B cell (primary cell): ENCODE measurements at regions not wholly inside any gene's neighbourhood (a gene's known extent, or its start where the extent isn't known, plus 50 kb on each side); places are given as distances from the start of the nearest gene placed in this dataset.

ENCODE experiments used
- ATAC-seq: fragments of 200-7000 bp; cut with Tn5 transposase; one replicate; pipeline ENCODE4 v1.10.0; 2021; ENCODE audit warnings: low read depth, mild to moderate bottlenecking, moderate number of reproducible peaks, moderate library complexity
- CTCF ChIA-PET: fragments of 350-600 bp; sonication (Branson Sonifier 250); formaldehyde crosslinking; loops from one replicate; lab custom pipeline; 2021; ENCODE audit warnings: antibody characterized with exemption, inconsistent platforms; lab: Charles Lee
- POLR2A ChIA-PET: fragments of 350-600 bp; sonication (Branson Sonifier 250); formaldehyde crosslinking; loops from one replicate; lab custom pipeline; 2021; ENCODE audit warnings: antibody characterized with exemption; lab: Charles Lee
- DNase-seq: peaks from one replicate; pipeline ENCODE4 v3.0.0; 2013
- H2AFZ ChIP-seq: 2 replicates; pipeline ENCODE4 v1.6.1; 2012; ENCODE audit warnings: mild to moderate bottlenecking, low read depth, low read length; ENCODE audit not compliant: insufficient read depth, poor library complexity, severe bottlenecking
- H3K27ac ChIP-seq, 2 donors: 1 replicate in 1 of 2; 2 replicates in 1 of 2; pipeline ENCODE4 v1.5.1; 2012 to 2013; ENCODE audit warnings: low read length in 2 of 2, mild to moderate bottlenecking in 2 of 2, moderate library complexity in 1 of 2
- H3K27me3 ChIP-seq, 4 experiments: fragments of 200-600 bp in 1 of 4; sonication (generic) in 1 of 4; replicated peaks in 1 of 4; 1 replicate in 2 of 4; 2 replicates in 2 of 4; pipeline versions ENCODE4 v1.6.1 to v1.7.0; 2013 to 2016; ENCODE audit warnings: low read length in 3 of 4, mild to moderate bottlenecking in 2 of 4, mixed read lengths in 1 of 4, moderate library complexity in 1 of 4; ENCODE audit not compliant: insufficient read depth in 4 of 4, control insufficient read depth in 3 of 4; ENCODE audit errors: control extremely low read depth in 1 of 4
- H3K36me3 ChIP-seq, 2 experiments: replicated peaks in 1 of 2; 1 replicate in 1 of 2; 2 replicates in 1 of 2; pipeline versions ENCODE4 v1.6.1 to v1.7.1; 2013; ENCODE audit warnings: low read length in 1 of 2; ENCODE audit not compliant: insufficient read depth in 2 of 2, control insufficient read depth in 1 of 2; ENCODE audit errors: control extremely low read depth in 1 of 2, extremely low read depth in 1 of 2
- H3K4me1 ChIP-seq, 2 donors: fragments of 200-600 bp in 1 of 2; sonication (generic) in 1 of 2; 1 replicate in 1 of 2; 2 replicates in 1 of 2; pipeline versions ENCODE4 v1.5.1 to v1.6.1; 2013 to 2017; ENCODE audit warnings: low read length in 2 of 2; ENCODE audit not compliant: control insufficient read depth in 2 of 2, insufficient read depth in 2 of 2
- H3K4me2 ChIP-seq: replicated peaks from 2 replicates; pipeline ENCODE3; 2012; ENCODE audit warnings: mild to moderate bottlenecking, low read depth, low read length; ENCODE audit not compliant: poor library complexity, severe bottlenecking
- H3K4me3 ChIP-seq, 5 experiments: fragments of 200-600 bp in 1 of 5; sonication (generic) in 1 of 5; 1 replicate in 3 of 5; 2 replicates in 2 of 5; pipeline versions ENCODE4 v1.5.1 to v1.7.0; 2011 to 2016; ENCODE audit warnings: low read length in 4 of 5, mild to moderate bottlenecking in 4 of 5, low read depth in 2 of 5, control low read depth in 1 of 5, moderate library complexity in 1 of 5; ENCODE audit not compliant: insufficient read depth in 1 of 5; ENCODE audit errors: control extremely low read depth in 1 of 5, extremely low read depth in 1 of 5
- H3K79me2 ChIP-seq: fragments of 200-600 bp; sonication (generic); one replicate; pipeline ENCODE4 v1.6.0; 2016; ENCODE audit warnings: low read length; ENCODE audit not compliant: control insufficient read depth, insufficient read depth
- H3K9ac ChIP-seq: fragments of 200-600 bp; sonication (generic); 2 replicates; pipeline ENCODE4 v1.6.1; 2017; ENCODE audit warnings: mild to moderate bottlenecking, low read length, moderate library complexity
- H3K9me3 ChIP-seq, 3 donors: one replicate each; pipeline versions ENCODE4 v1.6.1 to v1.7.1; 2013; ENCODE audit warnings: low read length in 2 of 3; ENCODE audit not compliant: control insufficient read depth in 2 of 3, insufficient read depth in 1 of 3; ENCODE audit errors: control extremely low read depth in 1 of 3
- H4K20me1 ChIP-seq: 2 replicates; pipeline ENCODE4 v1.6.0; 2012; ENCODE audit warnings: mild to moderate bottlenecking, low read length; ENCODE audit not compliant: insufficient read depth, control insufficient read depth, poor library complexity, severe bottlenecking
- H3K27ac Mint-ChIP-seq: one replicate; pipeline ENCODE4 v1.8.0; 2021; ENCODE audit warnings: mixed read lengths
- H3K27me3 Mint-ChIP-seq: one replicate; pipeline ENCODE4 v1.8.0; 2021; ENCODE audit warnings: mixed read lengths
- H3K4me1 Mint-ChIP-seq: one replicate; pipeline ENCODE4 v1.8.0; 2021; ENCODE audit warnings: mixed read lengths
- H3K4me3 Mint-ChIP-seq: one replicate; pipeline ENCODE4 v1.8.0; 2021; ENCODE audit warnings: mixed read lengths
- H3K9me3 Mint-ChIP-seq: one replicate; pipeline ENCODE4 v1.8.0; 2022; ENCODE audit warnings: mixed read lengths; ENCODE audit not compliant: insufficient read depth
- CTCF ChIP-seq: fragments of 200-600 bp; IDR thresholded peaks from one replicate; pipeline ENCODE4 v1.8.0; 2022; ENCODE audit warnings: antibody characterized with exemption, mild to moderate bottlenecking
- EZH2 ChIP-seq: IDR thresholded peaks from 2 replicates; pipeline ENCODE4 v1.6.1; 2012; ENCODE audit warnings: borderline replicate concordance, low read depth, mild to moderate bottlenecking, moderate library complexity, low read length; ENCODE audit not compliant: insufficient read depth, poor library complexity, severe bottlenecking
- intact Hi-C: fragments of 100-400 bp; cut with micrococcal nuclease; formaldehyde crosslinking; loops from one replicate; pipeline ENCODE4 v1.10.0; 2022

- no peaks in the 10 kb centered on the region for H3K36me3 ChIP-seq
- Mint-ChIP-seq H3K4me3 (no peak overlapping the region), H3K4me1 (no peaks in the 10 kb centered on the region), H3K27me3 (no peaks in the 10 kb centered on the region), H3K9me3 (peaks cover 3% of the 10 kb centered on the region), H3K27ac (no peak overlapping the region)
- H3K4me1 ChIP-seq = no peaks in the 10 kb centered on the region
- H3K9ac ChIP-seq = no peak overlapping the region
- no peaks in the 10 kb centered on the region for H3K27me3 ChIP-seq
- no peak overlapping the region for H3K4me3 ChIP-seq
- ChIA-PET CTCF (no interaction called here), POLR2A (no interaction called here)
- no peak overlapping the region for H2AFZ ChIP-seq
- no peaks in the 10 kb centered on the region for H4K20me1 ChIP-seq
- no peaks in the 10 kb centered on the region for H3K9me3 ChIP-seq
- no peak overlapping the region for H3K27ac ChIP-seq
- H3K79me2 ChIP-seq = no peaks in the 10 kb centered on the region
- no peak for TF ChIP-seq CTCF
- intact Hi-C loops = no loop called here
- DNase-seq (no peak), ATAC-seq (no peak)
- no peak overlapping the region for H3K4me2 ChIP-seq
Measured at GRCh38 chr13:63139277-63139676, 1723.6 kb upstream of the PCDH20 start.

- no peak overlapping the region for H2AFZ ChIP-seq
- no peaks in the 10 kb centered on the region for H4K20me1 ChIP-seq
- H3K4me1 Mint-ChIP-seq = no peaks in the 10 kb centered on the region
- TF ChIP-seq CTCF (no peak), EZH2 (no peak)
- no peaks in the 10 kb centered on the region for H3K27me3 ChIP-seq
- no peaks in the 10 kb centered on the region for H3K9me3 Mint-ChIP-seq
- DNase-seq (no peak), ATAC-seq (no peak)
- H3K9me3 ChIP-seq = no peaks in the 10 kb centered on the region
- H3K4me1 ChIP-seq = no peaks in the 10 kb centered on the region
- H3K27me3 Mint-ChIP-seq = no peaks in the 10 kb centered on the region
- ChIA-PET CTCF (no interaction called here), POLR2A (no interaction called here)
- no peak overlapping the region for H3K27ac ChIP-seq
- H3K4me3 ChIP-seq = no peak overlapping the region
- no peaks in the 10 kb centered on the region for H3K79me2 ChIP-seq
- intact Hi-C loops = no loop called here
- H3K4me3 Mint-ChIP-seq = no peak overlapping the region
- no peak overlapping the region for H3K9ac ChIP-seq
- H3K27ac Mint-ChIP-seq = no peak overlapping the region
- no peaks in the 10 kb centered on the region for H3K36me3 ChIP-seq
- no peak overlapping the region for H3K4me2 ChIP-seq
Measured at GRCh38 chr13:63129995-63130394, 1714.3 kb upstream of the PCDH20 start.
